IPS-18a (cell line): ENCODE measurements at regions not wholly inside any gene's neighbourhood (a gene's known extent, or its start where the extent isn't known, plus 50 kb on each side); places are given as distances from the start of the nearest gene placed in this dataset.

Experiments
- H3K27ac ChIP-seq: one replicate; pipeline ENCODE4 v1.5.1; 2013; ENCODE audit warnings: low read length
- H3K27me3 ChIP-seq: one replicate; pipeline ENCODE4 v1.6.1; 2013; ENCODE audit warnings: mild to moderate bottlenecking, low read length; ENCODE audit not compliant: control insufficient read depth, insufficient read depth
- H3K36me3 ChIP-seq: one replicate; pipeline ENCODE4 v1.6.1; 2013; ENCODE audit warnings: low read depth, low read length; ENCODE audit not compliant: control insufficient read depth
- H3K4me1 ChIP-seq: one replicate; pipeline ENCODE4 v1.6.1; 2013; ENCODE audit warnings: low read depth, low read length; ENCODE audit not compliant: control insufficient read depth
- H3K4me3 ChIP-seq: one replicate; pipeline ENCODE4 v1.5.1; 2013; ENCODE audit warnings: low read length
- H3K9ac ChIP-seq: one replicate; pipeline ENCODE4 v1.6.1; 2013; ENCODE audit warnings: mild to moderate bottlenecking, low read length, moderate library complexity
- H3K9me3 ChIP-seq: one replicate; pipeline ENCODE4 v1.6.1; 2013; ENCODE audit warnings: low read depth, low read length; ENCODE audit not compliant: control insufficient read depth

GRCh38 chr2:12831016-12831415 lies 114.3 kb downstream of the TRIB2 start:
- H3K27me3 ChIP-seq = no peaks in the 10 kb centered on the region
- H3K4me1 ChIP-seq = peaks cover 7% of the 10 kb centered on the region
- H3K9ac ChIP-seq = no peak overlapping the region
- no peak overlapping the region for H3K4me3 ChIP-seq
- no peak overlapping the region for H3K27ac ChIP-seq
- no peaks in the 10 kb centered on the region for H3K36me3 ChIP-seq
- no peaks in the 10 kb centered on the region for H3K9me3 ChIP-seq

- Histone ChIP-seq H3K9ac (no peak overlapping the region), H3K27me3 (no peaks in the 10 kb centered on the region), H3K4me3 (no peak overlapping the region), H3K9me3 (no peaks in the 10 kb centered on the region), H3K4me1 (peaks cover under 1% of the 10 kb centered on the region), H3K27ac (no peak overlapping the region), H3K36me3 (no peaks in the 10 kb centered on the region)
Observed at GRCh38 chr2:12834239-12834638, 117.5 kb downstream of the TRIB2 start.

- H3K9me3 ChIP-seq = no peaks in the 10 kb centered on the region
- H3K27ac ChIP-seq = no peak overlapping the region
- H3K4me3 ChIP-seq = no peak overlapping the region
- H3K4me1 ChIP-seq = no peaks in the 10 kb centered on the region
- H3K36me3 ChIP-seq = no peaks in the 10 kb centered on the region
- H3K9ac ChIP-seq = no peak overlapping the region
- no peaks in the 10 kb centered on the region for H3K27me3 ChIP-seq
Observed at GRCh38 chr2:12835733-12836132, 119.0 kb downstream of the TRIB2 start.

GRCh38 chr2:12839339-12839738 lies 122.6 kb downstream of the TRIB2 start:
- Histone ChIP-seq H3K4me3 (no peak overlapping the region), H3K9ac (no peak overlapping the region), H3K27me3 (no peaks in the 10 kb centered on the region), H3K4me1 (peaks cover 5% of the 10 kb centered on the region), H3K36me3 (no peaks in the 10 kb centered on the region), H3K27ac (no peak overlapping the region), H3K9me3 (no peaks in the 10 kb centered on the region)

- Histone ChIP-seq H3K27me3 (no peaks in the 10 kb centered on the region), H3K27ac (no peak overlapping the region), H3K9me3 (no peaks in the 10 kb centered on the region), H3K4me1 (peaks cover 5% of the 10 kb centered on the region), H3K4me3 (no peak overlapping the region), H3K36me3 (no peaks in the 10 kb centered on the region), H3K9ac (no peak overlapping the region)
Observed at GRCh38 chr2:12841021-12841420, 124.3 kb downstream of the TRIB2 start.

- H3K36me3 ChIP-seq = no peaks in the 10 kb centered on the region
- no peaks in the 10 kb centered on the region for H3K9me3 ChIP-seq
- no peaks in the 10 kb centered on the region for H3K27me3 ChIP-seq
- peaks cover 5% of the 10 kb centered on the region for H3K4me1 ChIP-seq
- H3K4me3 ChIP-seq = no peak overlapping the region
- no peak overlapping the region for H3K27ac ChIP-seq
- H3K9ac ChIP-seq = no peak overlapping the region
Observed at GRCh38 chr2:12842917-12843316, 126.2 kb downstream of the TRIB2 start.

- Histone ChIP-seq H3K27ac (no peak overlapping the region), H3K36me3 (no peaks in the 10 kb centered on the region), H3K4me1 (peaks cover 5% of the 10 kb centered on the region), H3K9ac (no peak overlapping the region), H3K9me3 (no peaks in the 10 kb centered on the region), H3K4me3 (no peak overlapping the region), H3K27me3 (no peaks in the 10 kb centered on the region)
Observed at GRCh38 chr2:12844511-12844910, 127.8 kb downstream of the TRIB2 start.

GRCh38 chr2:12847694-12848575 lies 131.2 kb downstream of the TRIB2 start:
- no peaks in the 10 kb centered on the region for H3K36me3 ChIP-seq
- no peak overlapping the region for H3K4me3 ChIP-seq
- H3K9me3 ChIP-seq = no peaks in the 10 kb centered on the region
- H3K27ac ChIP-seq = no peak overlapping the region
- no peaks in the 10 kb centered on the region for H3K27me3 ChIP-seq
- H3K9ac ChIP-seq = no peak overlapping the region
- no peaks in the 10 kb centered on the region for H3K4me1 ChIP-seq

- Histone ChIP-seq H3K4me3 (no peak overlapping the region), H3K9ac (no peak overlapping the region), H3K4me1 (no peaks in the 10 kb centered on the region), H3K36me3 (no peaks in the 10 kb centered on the region), H3K27ac (no peak overlapping the region), H3K9me3 (no peaks in the 10 kb centered on the region), H3K27me3 (no peaks in the 10 kb centered on the region)
Observed at GRCh38 chr2:12852135-12852534, 135.4 kb downstream of the TRIB2 start.

GRCh38 chr2:12854001-12854530 lies 137.3 kb downstream of the TRIB2 start:
- H3K9me3 ChIP-seq = no peaks in the 10 kb centered on the region
- no peak overlapping the region for H3K9ac ChIP-seq
- H3K4me3 ChIP-seq = no peak overlapping the region
- H3K27ac ChIP-seq = no peak overlapping the region
- H3K27me3 ChIP-seq = no peaks in the 10 kb centered on the region
- no peaks in the 10 kb centered on the region for H3K36me3 ChIP-seq
- no peaks in the 10 kb centered on the region for H3K4me1 ChIP-seq

GRCh38 chr2:12855508-12855907 lies 138.8 kb downstream of the TRIB2 start:
- Histone ChIP-seq H3K27ac (no peak overlapping the region), H3K27me3 (no peaks in the 10 kb centered on the region), H3K36me3 (no peaks in the 10 kb centered on the region), H3K9me3 (no peaks in the 10 kb centered on the region), H3K4me1 (no peaks in the 10 kb centered on the region), H3K9ac (no peak overlapping the region), H3K4me3 (no peak overlapping the region)
